B cell (primary cell): ENCODE measurements at regions not wholly inside any gene's neighbourhood (a gene's known extent, or its start where the extent isn't known, plus 50 kb on each side); places are given as distances from the start of the nearest gene placed in this dataset.

Experiments used
- ATAC-seq: fragments of 200-7000 bp; cut with Tn5 transposase; one replicate; pipeline ENCODE4 v1.10.0; 2021; ENCODE audit warnings: low read depth, mild to moderate bottlenecking, moderate number of reproducible peaks, moderate library complexity
- CTCF ChIA-PET: fragments of 350-600 bp; sonication (Branson Sonifier 250); formaldehyde crosslinking; loops from one replicate; lab custom pipeline; 2021; ENCODE audit warnings: antibody characterized with exemption, inconsistent platforms; lab: Charles Lee
- POLR2A ChIA-PET: fragments of 350-600 bp; sonication (Branson Sonifier 250); formaldehyde crosslinking; loops from one replicate; lab custom pipeline; 2021; ENCODE audit warnings: antibody characterized with exemption; lab: Charles Lee
- DNase-seq: peaks from one replicate; pipeline ENCODE4 v3.0.0; 2013
- H2AFZ ChIP-seq: 2 replicates; pipeline ENCODE4 v1.6.1; 2012; ENCODE audit warnings: mild to moderate bottlenecking, low read depth, low read length; ENCODE audit not compliant: insufficient read depth, poor library complexity, severe bottlenecking
- H3K27ac ChIP-seq, 2 donors: 1 replicate in 1 of 2; 2 replicates in 1 of 2; pipeline ENCODE4 v1.5.1; 2012 to 2013; ENCODE audit warnings: low read length in 2 of 2, mild to moderate bottlenecking in 2 of 2, moderate library complexity in 1 of 2
- H3K27me3 ChIP-seq, 4 experiments: fragments of 200-600 bp in 1 of 4; sonication (generic) in 1 of 4; replicated peaks in 1 of 4; 1 replicate in 2 of 4; 2 replicates in 2 of 4; pipeline versions ENCODE4 v1.6.1 to v1.7.0; 2013 to 2016; ENCODE audit warnings: low read length in 3 of 4, mild to moderate bottlenecking in 2 of 4, mixed read lengths in 1 of 4, moderate library complexity in 1 of 4; ENCODE audit not compliant: insufficient read depth in 4 of 4, control insufficient read depth in 3 of 4; ENCODE audit errors: control extremely low read depth in 1 of 4
- H3K36me3 ChIP-seq, 2 experiments: replicated peaks in 1 of 2; 1 replicate in 1 of 2; 2 replicates in 1 of 2; pipeline versions ENCODE4 v1.6.1 to v1.7.1; 2013; ENCODE audit warnings: low read length in 1 of 2; ENCODE audit not compliant: insufficient read depth in 2 of 2, control insufficient read depth in 1 of 2; ENCODE audit errors: control extremely low read depth in 1 of 2, extremely low read depth in 1 of 2
- H3K4me1 ChIP-seq, 2 donors: fragments of 200-600 bp in 1 of 2; sonication (generic) in 1 of 2; 1 replicate in 1 of 2; 2 replicates in 1 of 2; pipeline versions ENCODE4 v1.5.1 to v1.6.1; 2013 to 2017; ENCODE audit warnings: low read length in 2 of 2; ENCODE audit not compliant: control insufficient read depth in 2 of 2, insufficient read depth in 2 of 2
- H3K4me2 ChIP-seq: replicated peaks from 2 replicates; pipeline ENCODE3; 2012; ENCODE audit warnings: mild to moderate bottlenecking, low read depth, low read length; ENCODE audit not compliant: poor library complexity, severe bottlenecking
- H3K4me3 ChIP-seq, 5 experiments: fragments of 200-600 bp in 1 of 5; sonication (generic) in 1 of 5; 1 replicate in 3 of 5; 2 replicates in 2 of 5; pipeline versions ENCODE4 v1.5.1 to v1.7.0; 2011 to 2016; ENCODE audit warnings: low read length in 4 of 5, mild to moderate bottlenecking in 4 of 5, low read depth in 2 of 5, control low read depth in 1 of 5, moderate library complexity in 1 of 5; ENCODE audit not compliant: insufficient read depth in 1 of 5; ENCODE audit errors: control extremely low read depth in 1 of 5, extremely low read depth in 1 of 5
- H3K79me2 ChIP-seq: fragments of 200-600 bp; sonication (generic); one replicate; pipeline ENCODE4 v1.6.0; 2016; ENCODE audit warnings: low read length; ENCODE audit not compliant: control insufficient read depth, insufficient read depth
- H3K9ac ChIP-seq: fragments of 200-600 bp; sonication (generic); 2 replicates; pipeline ENCODE4 v1.6.1; 2017; ENCODE audit warnings: mild to moderate bottlenecking, low read length, moderate library complexity
- H3K9me3 ChIP-seq, 3 donors: one replicate each; pipeline versions ENCODE4 v1.6.1 to v1.7.1; 2013; ENCODE audit warnings: low read length in 2 of 3; ENCODE audit not compliant: control insufficient read depth in 2 of 3, insufficient read depth in 1 of 3; ENCODE audit errors: control extremely low read depth in 1 of 3
- H4K20me1 ChIP-seq: 2 replicates; pipeline ENCODE4 v1.6.0; 2012; ENCODE audit warnings: mild to moderate bottlenecking, low read length; ENCODE audit not compliant: insufficient read depth, control insufficient read depth, poor library complexity, severe bottlenecking
- H3K27ac Mint-ChIP-seq: one replicate; pipeline ENCODE4 v1.8.0; 2021; ENCODE audit warnings: mixed read lengths
- H3K27me3 Mint-ChIP-seq: one replicate; pipeline ENCODE4 v1.8.0; 2021; ENCODE audit warnings: mixed read lengths
- H3K4me1 Mint-ChIP-seq: one replicate; pipeline ENCODE4 v1.8.0; 2021; ENCODE audit warnings: mixed read lengths
- H3K4me3 Mint-ChIP-seq: one replicate; pipeline ENCODE4 v1.8.0; 2021; ENCODE audit warnings: mixed read lengths
- H3K9me3 Mint-ChIP-seq: one replicate; pipeline ENCODE4 v1.8.0; 2022; ENCODE audit warnings: mixed read lengths; ENCODE audit not compliant: insufficient read depth
- EZH2 ChIP-seq: IDR thresholded peaks from 2 replicates; pipeline ENCODE4 v1.6.1; 2012; ENCODE audit warnings: borderline replicate concordance, low read depth, mild to moderate bottlenecking, moderate library complexity, low read length; ENCODE audit not compliant: insufficient read depth, poor library complexity, severe bottlenecking
- WGBS: methylation state at CpG from one replicate; pipeline ENCODE4 v1.1.5; 2013; ENCODE audit warnings: missing lambda C conversion rate; ENCODE audit not compliant: insufficient coverage; 5-methylcytosine and 5-hydroxymethylcytosine counted together
- intact Hi-C: fragments of 100-400 bp; cut with micrococcal nuclease; formaldehyde crosslinking; loops from one replicate; pipeline ENCODE4 v1.10.0; 2022
- TF ChIP-seq, protein P1 (sequence below): fragments of 200-600 bp; IDR thresholded peaks from one replicate; pipeline ENCODE4 v1.8.0; 2022; ENCODE audit warnings: antibody characterized with exemption, mild to moderate bottlenecking

DNA sequence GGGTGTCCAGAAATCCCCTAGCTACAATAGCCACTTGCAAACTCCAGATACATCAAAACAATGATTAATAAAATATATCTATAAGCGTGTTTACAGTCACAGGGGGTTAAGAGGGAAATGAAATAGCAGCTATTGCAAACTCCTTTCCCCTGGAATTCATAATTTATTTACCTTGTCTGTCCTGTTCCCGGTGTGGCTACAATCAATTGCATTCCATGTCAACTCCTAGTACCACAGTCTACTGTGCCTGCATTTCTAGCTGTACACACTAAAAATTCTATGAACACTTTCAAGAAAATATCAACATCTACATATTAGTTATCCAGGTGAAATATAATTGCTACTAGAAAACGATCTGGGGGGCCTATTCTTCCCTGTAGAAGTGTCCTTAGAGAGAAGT, 217.6 kb downstream of the ELAVL2 start:
- Histone ChIP-seq H2AFZ (no peak overlapping the region), H3K4me1 (no peaks in the 10 kb centered on the region), H3K27ac (no peak overlapping the region), H3K9me3 (no peaks in the 10 kb centered on the region), H3K4me3 (no peak overlapping the region), H4K20me1 (no peaks in the 10 kb centered on the region), H3K36me3 (no peaks in the 10 kb centered on the region), H3K4me2 (no peak overlapping the region), H3K27me3 (no peaks in the 10 kb centered on the region), H3K79me2 (no peaks in the 10 kb centered on the region), H3K9ac (no peak overlapping the region)
- Mint-ChIP-seq H3K4me3 (no peak overlapping the region), H3K27me3 (no peaks in the 10 kb centered on the region), H3K9me3 (no peaks in the 10 kb centered on the region), H3K27ac (no peak overlapping the region), H3K4me1 (no peaks in the 10 kb centered on the region)
- ChIA-PET CTCF (no interaction called here), POLR2A (no interaction called here)
- TF ChIP-seq, protein P1, sequence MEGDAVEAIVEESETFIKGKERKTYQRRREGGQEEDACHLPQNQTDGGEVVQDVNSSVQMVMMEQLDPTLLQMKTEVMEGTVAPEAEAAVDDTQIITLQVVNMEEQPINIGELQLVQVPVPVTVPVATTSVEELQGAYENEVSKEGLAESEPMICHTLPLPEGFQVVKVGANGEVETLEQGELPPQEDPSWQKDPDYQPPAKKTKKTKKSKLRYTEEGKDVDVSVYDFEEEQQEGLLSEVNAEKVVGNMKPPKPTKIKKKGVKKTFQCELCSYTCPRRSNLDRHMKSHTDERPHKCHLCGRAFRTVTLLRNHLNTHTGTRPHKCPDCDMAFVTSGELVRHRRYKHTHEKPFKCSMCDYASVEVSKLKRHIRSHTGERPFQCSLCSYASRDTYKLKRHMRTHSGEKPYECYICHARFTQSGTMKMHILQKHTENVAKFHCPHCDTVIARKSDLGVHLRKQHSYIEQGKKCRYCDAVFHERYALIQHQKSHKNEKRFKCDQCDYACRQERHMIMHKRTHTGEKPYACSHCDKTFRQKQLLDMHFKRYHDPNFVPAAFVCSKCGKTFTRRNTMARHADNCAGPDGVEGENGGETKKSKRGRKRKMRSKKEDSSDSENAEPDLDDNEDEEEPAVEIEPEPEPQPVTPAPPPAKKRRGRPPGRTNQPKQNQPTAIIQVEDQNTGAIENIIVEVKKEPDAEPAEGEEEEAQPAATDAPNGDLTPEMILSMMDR, result no peak
- no peak for TF ChIP-seq EZH2
- intact Hi-C loops, result no loop called here
- WGBS, result no CpG with 5 or more reads among the region's 3 CpGs
- no peak for ATAC-seq
- DNase-seq, result no peak

DNA sequence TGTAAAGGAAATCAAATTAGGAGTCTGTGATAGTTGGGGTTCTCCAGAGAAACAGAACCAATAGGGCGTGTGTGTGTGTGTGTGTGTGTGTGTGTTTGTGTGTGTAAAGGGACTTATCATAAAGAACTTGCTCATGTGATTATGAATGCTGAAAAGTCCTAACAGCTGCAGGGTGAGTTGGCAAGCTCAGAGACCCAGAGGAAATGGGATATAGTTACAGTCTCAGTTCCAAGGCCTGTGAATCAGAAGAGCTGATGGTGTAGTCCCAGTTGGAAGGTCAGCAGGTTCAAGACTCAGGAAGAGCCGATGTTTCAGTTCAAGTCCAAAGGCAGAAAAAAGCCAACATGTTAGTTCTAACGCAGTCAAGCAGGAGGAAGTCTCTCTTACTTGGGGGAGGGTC, 214.2 kb downstream of the ELAVL2 start:
- Histone ChIP-seq H3K36me3 (no peaks in the 10 kb centered on the region), H3K4me3 (no peak overlapping the region), H3K9me3 (no peaks in the 10 kb centered on the region), H3K4me1 (no peaks in the 10 kb centered on the region), H3K27ac (no peak overlapping the region), H3K79me2 (no peaks in the 10 kb centered on the region), H3K9ac (no peak overlapping the region), H2AFZ (no peak overlapping the region), H3K4me2 (no peak overlapping the region), H4K20me1 (no peaks in the 10 kb centered on the region), H3K27me3 (no peaks in the 10 kb centered on the region)
- intact Hi-C loops, result no loop called here
- Mint-ChIP-seq H3K27me3 (no peaks in the 10 kb centered on the region), H3K9me3 (peaks cover 3% of the 10 kb centered on the region), H3K4me1 (no peaks in the 10 kb centered on the region), H3K27ac (no peak overlapping the region), H3K4me3 (no peak overlapping the region)
- ChIA-PET POLR2A (no interaction called here), CTCF (no interaction called here)
- ATAC-seq (no peak), DNase-seq (no peak)
- TF ChIP-seq EZH2, result no peak
- TF ChIP-seq, protein P1, result no peak
- WGBS, result 100% methylated on average over 1 of the region's 3 CpGs
